ENCODE measurements at regions not wholly inside any gene's neighbourhood (a gene's known extent, or its start where the extent isn't known, plus 50 kb on each side); places are given as distances from the start of the nearest gene placed in this dataset.

DNA sequence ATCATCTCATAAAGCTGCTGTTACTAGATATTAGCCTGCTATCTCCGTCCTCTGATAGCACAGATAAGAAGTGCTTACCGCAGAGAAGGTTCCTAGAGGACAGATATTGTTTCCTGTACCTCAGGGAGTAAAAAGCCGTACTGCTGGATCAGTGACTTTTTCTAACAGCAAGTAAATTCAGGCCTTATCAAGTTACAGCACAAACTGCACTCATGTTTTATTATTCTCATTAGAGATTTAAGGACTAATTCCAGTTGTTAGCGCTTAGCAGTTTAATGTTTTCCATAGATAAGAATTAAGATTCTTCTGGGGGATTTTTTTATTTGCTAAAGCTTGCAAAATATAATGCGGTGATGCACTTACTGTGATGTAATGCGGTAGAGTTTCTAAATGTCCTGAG is 119.0 kb upstream of the OBI1 start:
- Histone ChIP-seq H3K9me3 (replicated peaks) (no peaks in the 10 kb centered on the region), H3K36me3 (no peaks in the 10 kb centered on the region), H3K27ac (no peak overlapping the region), H3K4me1 (replicated peaks) (no peaks in the 10 kb centered on the region), H3K27me3 (replicated peaks) (no peaks in the 10 kb centered on the region; the same call in 1 of the 2 replicates), H3K4me3 (no peak overlapping the region)
- DNase-seq (ENCODE audit: low read depth in 1 of 2, low spot score in 2 of 2) = no peak

DNA sequence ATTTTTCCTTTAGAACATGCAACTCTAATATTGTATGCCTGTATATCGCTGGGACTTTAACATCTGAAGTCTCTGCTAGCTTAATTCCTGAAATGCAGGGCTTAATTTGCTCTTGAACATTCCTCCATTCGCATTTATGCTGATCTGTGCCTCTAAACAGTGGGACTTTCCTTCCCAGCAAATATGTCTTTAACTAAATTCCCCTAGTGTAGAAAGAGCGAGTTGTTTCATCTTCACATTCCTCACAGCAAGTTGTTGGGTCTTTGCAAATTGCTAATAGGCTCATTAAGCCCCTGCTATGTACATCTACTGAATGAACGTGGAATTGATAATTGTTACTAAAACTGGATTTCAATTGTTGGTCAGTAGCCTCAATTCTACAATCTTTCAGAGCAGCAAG is 118.4 kb upstream of the OBI1 start:
- no peak for DNase-seq (ENCODE audit: low read depth in 1 of 2, low spot score in 2 of 2)
- no peaks in the 10 kb centered on the region for H3K36me3 ChIP-seq
- H3K9me3 ChIP-seq (replicated peaks) = no peaks in the 10 kb centered on the region
- H3K4me1 ChIP-seq (replicated peaks) = no peaks in the 10 kb centered on the region
- H3K27ac ChIP-seq = no peak overlapping the region
- no peaks in the 10 kb centered on the region; the same call in 1 of the 2 replicates for H3K27me3 ChIP-seq (replicated peaks)
- H3K4me3 ChIP-seq = no peak overlapping the region

- no peak for DNase-seq (ENCODE audit: low read depth in 1 of 2, low spot score in 2 of 2)
- Histone ChIP-seq H3K4me3 (no peak overlapping the region), H3K4me1 (replicated peaks) (no peaks in the 10 kb centered on the region), H3K27ac (no peak overlapping the region), H3K27me3 (replicated peaks) (peaks cover 3% of the 10 kb centered on the region; the same call in 1 of the 2 replicates), H3K9me3 (replicated peaks) (no peaks in the 10 kb centered on the region), H3K36me3 (no peaks in the 10 kb centered on the region)
Measured at GRCh38 chr13:78772933-78773332, 114.0 kb upstream of the OBI1 start.

DNA sequence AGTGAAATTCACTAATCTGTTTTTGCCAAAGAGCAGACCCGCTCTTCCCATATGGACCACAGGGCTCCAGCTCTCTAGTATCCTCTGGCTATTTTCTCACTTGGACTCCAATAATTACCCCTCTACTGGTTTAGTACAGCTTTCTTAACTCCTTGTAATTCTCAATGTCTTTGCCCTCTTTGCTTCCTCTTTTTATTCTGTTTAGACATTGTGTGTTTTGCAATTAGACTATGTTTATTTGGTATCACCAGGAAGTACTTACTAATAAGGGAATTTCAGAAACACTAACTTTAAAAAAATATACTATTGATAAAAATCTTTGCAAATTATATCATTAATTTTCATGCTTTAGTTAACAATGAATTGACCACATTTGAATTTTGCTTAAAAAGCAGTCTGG is 111.6 kb upstream of the OBI1 start:
- H3K9me3 ChIP-seq (replicated peaks) = no peaks in the 10 kb centered on the region
- H3K4me3 ChIP-seq = no peak overlapping the region
- H3K4me1 ChIP-seq (replicated peaks) = 0 out of 2 replicates have a peak, but pooled peaks cover 3% of the 10 kb centered on the region
- H3K27ac ChIP-seq = no peak overlapping the region
- no peak for DNase-seq (ENCODE audit: low read depth in 1 of 2, low spot score in 2 of 2)
- peaks cover 4% of the 10 kb centered on the region; the same call in 1 of the 2 replicates for H3K36me3 ChIP-seq
- 0 out of 2 replicates have a peak, but pooled peaks cover 3% of the 10 kb centered on the region for H3K27me3 ChIP-seq (replicated peaks)

DNA sequence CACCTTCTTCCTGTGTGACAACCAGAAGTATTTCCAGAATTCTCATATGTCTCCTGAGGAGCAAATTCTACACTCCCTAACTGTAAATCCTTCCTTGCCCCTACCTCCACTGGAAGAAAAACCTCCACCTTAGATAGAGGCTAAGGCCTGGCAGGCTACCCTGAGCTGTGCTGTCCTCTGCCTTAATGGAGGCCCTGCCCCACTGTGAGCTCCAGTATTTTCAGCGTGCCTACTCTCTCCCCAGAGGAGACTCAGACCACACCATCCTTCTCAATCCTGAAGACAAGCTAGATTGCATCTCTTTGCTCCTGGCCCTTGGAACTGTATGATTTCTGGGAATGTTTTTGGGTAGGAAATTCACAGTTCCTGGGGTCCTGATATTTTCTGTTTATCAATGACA is 110.0 kb upstream of the OBI1 start:
- Histone ChIP-seq H3K36me3 (peaks cover 4% of the 10 kb centered on the region; the same call in 1 of the 2 replicates), H3K4me3 (no peak overlapping the region), H3K27me3 (replicated peaks) (0 out of 2 replicates have a peak, but pooled peaks cover 3% of the 10 kb centered on the region), H3K9me3 (replicated peaks) (no peaks in the 10 kb centered on the region), H3K27ac (no peak overlapping the region), H3K4me1 (replicated peaks) (0 out of 2 replicates have a peak, but pooled peaks cover 3% of the 10 kb centered on the region)
- no peak for DNase-seq (ENCODE audit: low read depth in 1 of 2, low spot score in 2 of 2)

GRCh38 chr13:78764665-78765064 is 105.7 kb upstream of the OBI1 start:
- H3K27ac ChIP-seq = no peak overlapping the region
- H3K27me3 ChIP-seq (replicated peaks) = no peaks in the 10 kb centered on the region
- H3K9me3 ChIP-seq (replicated peaks) = no peaks in the 10 kb centered on the region
- H3K4me3 ChIP-seq = no peak overlapping the region
- DNase-seq (ENCODE audit: low read depth in 1 of 2, low spot score in 2 of 2) = no peak
- peaks cover 4% of the 10 kb centered on the region; the same call in 1 of the 2 replicates for H3K36me3 ChIP-seq
- 0 out of 2 replicates have a peak, but pooled peaks cover 3% of the 10 kb centered on the region for H3K4me1 ChIP-seq (replicated peaks)

DNA sequence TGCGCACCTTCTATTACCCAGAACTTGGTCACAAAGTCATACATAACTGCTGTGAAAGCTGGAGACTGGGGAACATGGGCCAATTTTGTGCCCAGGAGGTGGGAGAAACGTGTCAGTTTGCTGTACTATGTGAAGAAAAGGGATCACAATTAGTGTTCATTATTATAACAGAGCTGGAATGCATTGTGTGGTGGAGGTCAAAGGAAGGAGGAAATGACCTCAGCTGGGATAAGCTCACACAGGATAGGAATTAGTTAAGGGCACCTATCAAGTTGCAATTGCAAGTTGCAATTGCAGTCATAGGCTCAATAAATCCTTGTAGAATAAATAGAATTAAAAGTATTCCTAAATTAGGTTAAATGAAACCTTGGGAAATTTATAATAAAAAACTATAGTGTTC is 103.9 kb upstream of the OBI1 start:
- no peak for DNase-seq (ENCODE audit: low read depth in 1 of 2, low spot score in 2 of 2)

DNA sequence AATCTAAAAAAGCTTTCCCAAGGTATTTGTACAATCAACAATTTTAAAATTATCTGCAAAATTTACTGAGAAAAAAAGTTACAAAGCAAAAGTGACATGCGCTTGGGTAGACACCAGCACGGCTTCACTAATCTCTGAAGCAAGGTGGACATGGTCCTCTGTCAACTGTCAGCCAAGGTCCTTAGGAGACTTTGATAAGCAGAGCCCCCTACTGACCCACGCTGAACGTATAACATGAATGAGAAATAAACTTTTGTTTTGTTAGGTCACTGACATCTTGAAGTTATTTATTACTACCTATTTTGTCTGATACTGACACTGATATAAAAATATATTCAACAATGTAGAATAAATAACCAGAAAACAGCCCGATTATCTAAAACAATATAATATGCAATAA is 100.7 kb upstream of the OBI1 start:
- Histone ChIP-seq H3K4me3 (no peak overlapping the region), H3K36me3 (no peaks in the 10 kb centered on the region), H3K27ac (no peak overlapping the region), H3K27me3 (replicated peaks) (no peaks in the 10 kb centered on the region; the same call in none of the 2 replicates), H3K4me1 (replicated peaks) (no peaks in the 10 kb centered on the region), H3K9me3 (replicated peaks) (no peaks in the 10 kb centered on the region)
- no peak for DNase-seq (ENCODE audit: low read depth in 1 of 2, low spot score in 2 of 2)

More for the DNA sequence above, 103.9 kb upstream of the OBI1 start:
- Histone ChIP-seq H3K27ac (no peak overlapping the region), H3K4me1 (replicated peaks) (0 out of 2 replicates have a peak, but pooled peaks cover 2% of the 10 kb centered on the region), H3K27me3 (replicated peaks) (no peaks in the 10 kb centered on the region), H3K36me3 (peaks cover 4% of the 10 kb centered on the region; the same call in 1 of the 2 replicates), H3K9me3 (replicated peaks) (no peaks in the 10 kb centered on the region), H3K4me3 (no peak overlapping the region)

DNA sequence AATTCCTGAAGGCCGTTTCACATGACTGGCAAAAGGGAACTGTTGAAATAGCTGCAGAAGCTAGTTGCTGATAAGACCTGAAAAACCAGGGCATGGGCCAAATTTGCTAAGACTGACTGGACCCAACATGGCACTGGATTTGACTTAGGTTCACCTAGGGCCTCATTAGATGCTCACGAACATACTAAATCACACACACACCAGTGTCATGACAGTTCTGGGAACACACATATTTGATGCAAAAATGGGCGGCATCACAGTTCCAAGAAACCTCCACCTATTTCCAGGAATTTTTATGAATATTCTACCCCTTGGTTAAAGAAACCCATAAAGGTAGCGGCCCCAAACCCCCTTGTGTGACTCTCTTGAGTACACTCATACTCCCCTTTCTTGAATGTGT is 99.6 kb upstream of the OBI1 start:
- no peak for DNase-seq (ENCODE audit: low read depth in 1 of 2, low spot score in 2 of 2)
- H3K36me3 ChIP-seq = no peaks in the 10 kb centered on the region
- no peaks in the 10 kb centered on the region for H3K9me3 ChIP-seq (replicated peaks)
- H3K4me3 ChIP-seq = no peak overlapping the region
- no peak overlapping the region for H3K27ac ChIP-seq
- no peaks in the 10 kb centered on the region for H3K4me1 ChIP-seq (replicated peaks)
- no peaks in the 10 kb centered on the region; the same call in none of the 2 replicates for H3K27me3 ChIP-seq (replicated peaks)

DNA sequence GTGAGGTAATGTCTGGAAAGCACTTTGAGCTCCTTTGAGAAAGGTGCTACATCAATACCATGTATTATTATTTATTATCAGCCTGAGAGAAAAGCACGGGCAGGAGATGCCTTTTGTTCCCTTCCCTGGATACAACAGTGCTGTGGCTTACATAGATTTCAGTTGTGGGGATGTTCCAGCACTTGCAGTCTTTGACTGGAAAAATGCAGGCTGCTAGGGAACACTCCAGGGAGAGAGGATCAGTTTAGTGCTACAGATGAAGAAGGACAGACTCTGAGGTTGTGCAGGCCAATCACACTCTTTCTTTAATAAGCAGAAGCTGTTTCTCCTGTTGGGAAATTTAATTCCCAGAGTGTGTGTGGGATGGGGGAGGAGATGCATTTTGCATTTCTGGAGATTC is 94.5 kb upstream of the OBI1 start:
- no peak overlapping the region for H3K27ac ChIP-seq
- H3K36me3 ChIP-seq = no peaks in the 10 kb centered on the region
- H3K9me3 ChIP-seq (replicated peaks) = no peaks in the 10 kb centered on the region
- no peaks in the 10 kb centered on the region; the same call in none of the 2 replicates for H3K27me3 ChIP-seq (replicated peaks)
- DNase-seq (ENCODE audit: low read depth in 1 of 2, low spot score in 2 of 2) = no peak
- H3K4me1 ChIP-seq (replicated peaks) = no peaks in the 10 kb centered on the region
- H3K4me3 ChIP-seq = no peak overlapping the region

DNA sequence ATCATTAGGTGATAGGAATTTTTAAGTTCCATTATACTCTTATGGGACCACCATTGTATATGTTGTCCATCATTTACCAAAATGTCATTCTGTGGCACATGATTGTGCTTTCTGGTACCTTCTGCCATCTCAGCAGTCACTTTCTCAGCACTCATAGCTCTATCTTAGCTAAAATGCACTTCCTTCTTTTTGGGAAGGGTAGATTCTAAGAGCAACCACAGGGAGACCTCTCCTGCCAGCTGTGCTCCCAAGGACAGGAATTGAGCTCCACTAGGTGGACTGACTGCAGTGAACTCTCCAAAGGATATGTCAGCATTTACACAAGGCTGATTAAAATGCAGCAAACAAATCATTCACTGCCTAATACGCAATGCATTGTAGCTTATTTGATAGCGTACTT is 91.8 kb upstream of the OBI1 start:
- H3K4me3 ChIP-seq = no peak overlapping the region
- H3K36me3 ChIP-seq = no peaks in the 10 kb centered on the region
- no peaks in the 10 kb centered on the region for H3K9me3 ChIP-seq (replicated peaks)

GRCh38 chr13:78743973-78744372 is 85.0 kb upstream of the OBI1 start:
- no peaks in the 10 kb centered on the region for H3K9me3 ChIP-seq (replicated peaks)
- H3K4me1 ChIP-seq (replicated peaks) = no peaks in the 10 kb centered on the region
- no peaks in the 10 kb centered on the region for H3K27me3 ChIP-seq (replicated peaks)
- H3K27ac ChIP-seq = no peak overlapping the region
- no peak for DNase-seq (ENCODE audit: low read depth in 1 of 2, low spot score in 2 of 2)
- H3K36me3 ChIP-seq = no peaks in the 10 kb centered on the region
- no peak overlapping the region for H3K4me3 ChIP-seq

More for the DNA sequence above, 91.8 kb upstream of the OBI1 start:
- no peak for DNase-seq (ENCODE audit: low read depth in 1 of 2, low spot score in 2 of 2)
- Histone ChIP-seq H3K27ac (no peak overlapping the region), H3K4me1 (replicated peaks) (no peaks in the 10 kb centered on the region), H3K27me3 (replicated peaks) (no peaks in the 10 kb centered on the region; the same call in none of the 2 replicates)

GRCh38 chr13:78742659-78743058 is 83.7 kb upstream of the OBI1 start:
- Histone ChIP-seq H3K4me3 (no peak overlapping the region), H3K27ac (no peak overlapping the region), H3K27me3 (replicated peaks) (no peaks in the 10 kb centered on the region), H3K36me3 (no peaks in the 10 kb centered on the region), H3K9me3 (replicated peaks) (no peaks in the 10 kb centered on the region), H3K4me1 (replicated peaks) (no peaks in the 10 kb centered on the region)
- no peak for DNase-seq (ENCODE audit: low read depth in 1 of 2, low spot score in 2 of 2)

DNA sequence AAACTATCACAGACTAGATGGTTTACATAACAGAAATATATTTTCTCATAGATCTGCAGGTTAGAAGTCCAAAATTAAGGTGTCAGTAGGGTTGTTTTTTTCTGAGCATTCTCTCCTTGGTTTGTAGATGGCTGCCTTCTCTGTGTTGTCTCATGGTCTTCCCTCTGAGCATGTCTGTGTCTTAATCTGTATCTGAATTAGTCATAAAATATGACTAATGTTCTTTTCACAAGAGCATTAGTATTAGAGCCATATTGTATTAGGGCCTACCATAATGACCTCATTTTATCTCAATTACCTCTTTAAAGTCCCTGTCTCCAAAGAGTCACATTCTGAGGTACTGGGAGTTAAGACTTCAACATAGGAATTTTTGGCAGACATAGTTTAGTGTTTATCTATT is 77.2 kb upstream of the OBI1 start:
- H3K27ac ChIP-seq = no peak overlapping the region
- no peak overlapping the region for H3K4me3 ChIP-seq
- no peaks in the 10 kb centered on the region for H3K9me3 ChIP-seq (replicated peaks)
- DNase-seq (ENCODE audit: low read depth in 1 of 2, low spot score in 2 of 2) = no peak
- H3K27me3 ChIP-seq (replicated peaks) = no peaks in the 10 kb centered on the region
- no peaks in the 10 kb centered on the region for H3K36me3 ChIP-seq
- H3K4me1 ChIP-seq (replicated peaks) = no peaks in the 10 kb centered on the region

- DNase-seq (ENCODE audit: low read depth in 1 of 2, low spot score in 2 of 2) = no peak
- no peaks in the 10 kb centered on the region for H3K36me3 ChIP-seq
- H3K27ac ChIP-seq = no peak overlapping the region
- H3K4me3 ChIP-seq = no peak overlapping the region
- H3K9me3 ChIP-seq (replicated peaks) = no peaks in the 10 kb centered on the region
- H3K4me1 ChIP-seq (replicated peaks) = no peaks in the 10 kb centered on the region
- H3K27me3 ChIP-seq (replicated peaks) = no peaks in the 10 kb centered on the region
Measured at GRCh38 chr13:78732445-78733017, 73.6 kb upstream of the OBI1 start.
